KBM-7 (cell line): ENCODE measurements at regions not wholly inside any gene's neighbourhood (a gene's known extent, or its start where the extent isn't known, plus 50 kb on each side); places are given as distances from the start of the nearest gene placed in this dataset.
"Not testable (repeated sequence)": the region's sequence is repeated elsewhere in the genome, so short reads cannot be mapped to it uniquely, and the experiment has no call there.

Source experiments
- DNase-seq: peaks from one replicate; pipeline ENCODE4 v3.0.0-alpha.2; 2015
- in situ Hi-C: fragments of 300-500 bp; cut with MboI; formaldehyde crosslinking; loops from 2 replicates; pipeline ENCODE4 v1.14.3; 2020; ENCODE audit warnings: low sequenced_read_pairs, low pct_unique_long_range_greater_than_20kb, mixed read lengths

DNA sequence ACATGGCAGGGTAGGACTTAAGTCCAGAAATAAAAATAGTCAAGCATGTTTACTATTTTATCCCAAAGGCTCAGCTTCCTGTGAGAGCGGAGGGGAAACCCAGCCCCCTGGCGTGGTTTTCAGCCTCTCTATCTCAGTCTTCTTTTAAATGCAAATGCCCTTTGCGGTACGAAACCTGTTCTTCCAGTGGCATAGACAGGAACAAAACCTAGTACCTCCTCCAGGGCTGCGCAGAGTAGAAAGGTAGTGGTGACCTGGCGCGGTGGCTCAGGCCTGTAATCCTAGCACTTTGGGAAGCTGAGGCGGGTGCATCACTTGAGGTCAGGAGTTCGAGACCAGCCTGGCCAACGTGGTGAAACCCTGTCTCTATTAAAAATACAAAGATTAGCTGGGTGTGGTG, 181.3 kb upstream of the FOXK1 start:
- DNase-seq = no peak
- in situ Hi-C loops = no loop called here

GRCh38 chr7:4507886-4508285, 174.2 kb upstream of the FOXK1 start:
- DNase-seq, in situ Hi-C loops: not testable (repeated sequence)

GRCh38 chr7:4513450-4513849, 168.6 kb upstream of the FOXK1 start:
- DNase-seq = no peak
- in situ Hi-C loops = no loop called here

GRCh38 chr7:4519819-4520520, 162.1 kb upstream of the FOXK1 start:
- in situ Hi-C loops = no loop called here
- DNase-seq = peak; percentile 9

DNA sequence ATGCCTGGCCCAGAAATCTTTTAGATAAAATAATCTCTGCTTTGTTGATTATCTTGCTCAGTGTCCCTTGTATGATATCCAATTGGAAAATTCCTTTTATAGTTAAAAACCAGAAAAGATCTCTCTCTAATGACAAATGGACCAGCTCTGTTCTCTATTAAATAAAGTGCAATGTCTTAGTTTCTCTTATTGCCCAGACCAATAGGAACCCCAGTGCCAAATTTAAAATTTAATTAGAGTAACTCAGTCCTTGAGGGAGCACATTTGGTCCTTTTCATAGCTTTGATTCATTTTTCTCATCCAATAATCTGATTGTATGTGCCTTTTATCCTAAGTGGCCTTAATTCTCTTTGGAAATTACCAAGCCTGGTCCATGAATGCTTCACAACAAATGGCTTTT, 158.9 kb upstream of the FOXK1 start:
- DNase-seq = no peak
- in situ Hi-C loops = no loop called here

DNA sequence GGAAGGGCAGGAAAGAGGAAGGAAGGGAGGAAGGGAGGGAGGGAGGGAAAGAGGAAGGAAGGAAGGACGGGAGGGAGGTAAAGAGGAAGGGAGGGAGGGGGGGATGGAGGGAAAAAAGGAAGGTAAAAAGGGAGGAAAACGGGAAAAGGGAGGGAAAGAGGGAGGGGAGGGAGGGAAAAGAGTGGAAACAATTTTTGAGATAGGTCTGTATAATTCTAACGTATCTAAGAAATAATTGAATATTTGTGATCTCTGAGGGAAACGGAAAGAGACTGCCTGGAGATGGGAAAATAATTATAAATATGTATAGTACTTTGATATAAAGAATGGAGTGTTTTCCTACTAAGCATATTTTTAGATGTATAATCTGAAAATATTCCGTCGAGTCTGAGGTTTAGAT, 158.2 kb upstream of the FOXK1 start:
- in situ Hi-C loops = no loop called here

DNA sequence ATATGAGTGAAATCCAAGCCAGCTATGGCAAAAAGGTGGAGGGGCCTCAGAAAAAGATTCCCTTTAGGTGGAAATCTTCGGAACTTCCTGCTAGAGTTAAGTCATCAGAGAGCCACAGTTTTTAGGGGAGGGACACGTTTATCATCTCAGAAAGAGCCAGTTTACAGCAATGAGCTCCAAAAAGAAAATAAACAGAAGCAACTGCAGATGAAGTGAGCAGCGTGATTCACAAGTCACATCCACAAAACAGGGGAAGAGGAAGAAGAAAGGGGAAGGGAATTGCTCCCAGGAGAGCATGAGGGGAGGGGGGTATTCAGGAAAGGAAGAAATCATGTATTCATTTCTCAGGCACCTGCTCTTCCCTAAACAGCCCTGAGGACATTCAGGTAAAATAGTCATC, 156.2 kb upstream of the FOXK1 start:
- DNase-seq = no peak
- in situ Hi-C loops = no loop called here

More for the DNA sequence above, 158.2 kb upstream of the FOXK1 start:
- DNase-seq = no peak

DNA sequence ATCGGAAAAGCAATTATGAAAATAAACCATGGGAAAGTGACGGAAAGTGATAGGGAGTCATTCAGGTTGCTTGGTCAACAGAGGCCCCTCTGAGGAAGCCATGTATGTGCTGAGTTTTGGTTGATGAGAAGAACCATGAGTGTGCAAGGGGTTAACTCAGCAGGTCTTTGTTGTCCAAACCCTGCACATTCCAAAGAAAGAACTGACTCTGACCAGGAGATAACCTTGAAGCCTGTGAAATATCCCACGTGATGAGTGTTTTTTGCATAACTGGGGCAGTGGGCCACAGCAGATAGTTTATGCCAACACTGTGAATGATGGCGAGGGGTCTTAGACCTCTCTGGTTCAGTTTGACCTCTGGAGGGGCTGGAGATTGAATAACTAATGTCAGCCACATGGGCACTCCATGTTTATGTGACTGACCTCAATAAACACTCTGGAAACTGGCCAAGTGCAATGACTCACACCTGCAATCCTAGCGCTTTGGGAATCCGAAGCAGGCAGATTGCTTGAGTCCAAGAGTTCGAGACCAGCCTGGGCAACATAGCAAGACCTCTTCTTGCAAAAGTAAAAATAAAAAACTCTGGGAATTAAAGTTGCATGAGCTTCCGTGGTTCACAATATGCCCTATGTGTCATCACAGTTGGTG, 154.0 kb upstream of the FOXK1 start:
- in situ Hi-C loops = no loop called here
- no peak for DNase-seq

DNA sequence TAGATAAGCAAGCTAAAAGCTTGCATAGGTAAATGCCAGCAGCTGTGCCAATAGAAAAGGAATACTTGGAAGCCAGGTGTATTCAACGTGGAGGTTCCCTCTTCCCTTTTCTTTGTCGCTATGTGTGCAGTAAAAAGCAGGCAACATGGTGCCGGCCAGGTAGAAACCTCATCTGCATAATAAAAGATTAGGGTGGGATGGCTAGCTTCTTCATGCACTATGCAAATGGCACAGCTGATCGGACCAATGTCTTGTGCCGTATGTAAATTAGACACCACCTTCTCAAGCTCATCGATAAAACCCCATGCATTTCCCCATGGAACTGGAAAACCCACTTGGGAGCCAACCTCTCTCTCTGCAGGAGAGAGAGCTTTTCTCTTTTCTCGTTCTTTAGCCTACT, 150.9 kb upstream of the FOXK1 start:
- DNase-seq = no peak
- in situ Hi-C loops = no loop called here

DNA sequence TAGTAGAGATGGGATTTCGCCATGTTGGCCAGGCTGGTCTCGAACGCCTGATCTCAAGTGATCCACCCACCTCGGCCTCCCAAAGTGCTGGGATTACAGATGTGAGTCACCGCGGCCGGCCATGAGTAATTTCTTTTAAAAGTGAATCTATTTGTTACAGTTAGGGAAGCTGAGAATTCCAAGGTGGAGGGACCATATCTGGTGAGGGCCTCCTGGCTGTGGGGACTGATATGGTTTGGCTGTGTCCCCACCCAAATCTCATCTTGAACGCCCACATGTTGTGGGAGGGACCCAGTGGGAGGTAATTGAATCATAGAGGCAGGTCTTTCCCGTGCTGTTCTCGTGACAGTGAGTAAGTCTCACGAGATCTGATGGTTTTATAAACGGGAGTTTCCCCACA, 148.8 kb upstream of the FOXK1 start:
- DNase-seq, in situ Hi-C loops: not testable (repeated sequence)

DNA sequence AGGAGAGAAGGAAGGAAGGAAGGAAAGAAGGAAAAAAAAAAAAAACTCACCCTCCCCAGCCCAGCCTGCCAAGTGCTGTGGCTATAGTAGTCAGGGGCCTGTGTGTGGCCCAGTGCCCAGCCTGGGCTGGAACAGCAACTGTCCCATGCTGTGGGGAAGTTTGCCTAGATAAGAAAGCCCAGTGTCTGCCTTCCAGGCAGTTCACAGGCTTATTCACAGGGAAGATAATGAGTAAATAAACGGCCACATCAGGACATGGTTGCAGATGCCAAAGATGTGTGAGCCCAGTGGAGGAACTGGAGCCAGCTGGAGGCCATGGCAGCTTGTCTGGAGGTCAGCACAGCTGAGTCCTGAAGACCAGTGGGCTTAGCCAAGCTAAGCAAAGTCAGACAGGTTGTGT, 132.4 kb upstream of the FOXK1 start:
- in situ Hi-C loops = no loop called here
- DNase-seq = no peak

DNA sequence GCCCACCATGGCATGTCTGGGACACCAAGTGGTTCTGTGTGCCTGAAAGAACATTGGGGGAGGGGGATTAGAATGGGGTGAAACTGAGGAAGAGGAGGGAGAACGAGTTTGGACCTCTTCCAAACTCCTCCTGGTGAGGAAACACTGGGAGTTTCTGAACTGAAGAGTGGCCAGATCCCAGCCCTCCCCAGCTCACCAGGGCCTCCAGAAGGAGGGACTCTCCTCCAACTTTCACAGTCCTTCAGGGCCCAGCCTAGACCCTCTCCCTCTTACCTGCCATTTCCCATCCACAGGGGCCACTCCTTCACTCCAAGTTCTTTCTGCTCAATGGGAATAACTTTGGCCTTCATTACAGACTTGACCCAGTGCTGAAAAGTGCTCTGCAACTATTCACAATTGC, 132.0 kb upstream of the FOXK1 start:
- DNase-seq = no peak

GRCh38 chr7:4552985-4553384, 129.1 kb upstream of the FOXK1 start:
- no peak for DNase-seq
- in situ Hi-C loops = no loop called here

More for the DNA sequence above, 132.0 kb upstream of the FOXK1 start:
- in situ Hi-C loops = no loop called here

DNA sequence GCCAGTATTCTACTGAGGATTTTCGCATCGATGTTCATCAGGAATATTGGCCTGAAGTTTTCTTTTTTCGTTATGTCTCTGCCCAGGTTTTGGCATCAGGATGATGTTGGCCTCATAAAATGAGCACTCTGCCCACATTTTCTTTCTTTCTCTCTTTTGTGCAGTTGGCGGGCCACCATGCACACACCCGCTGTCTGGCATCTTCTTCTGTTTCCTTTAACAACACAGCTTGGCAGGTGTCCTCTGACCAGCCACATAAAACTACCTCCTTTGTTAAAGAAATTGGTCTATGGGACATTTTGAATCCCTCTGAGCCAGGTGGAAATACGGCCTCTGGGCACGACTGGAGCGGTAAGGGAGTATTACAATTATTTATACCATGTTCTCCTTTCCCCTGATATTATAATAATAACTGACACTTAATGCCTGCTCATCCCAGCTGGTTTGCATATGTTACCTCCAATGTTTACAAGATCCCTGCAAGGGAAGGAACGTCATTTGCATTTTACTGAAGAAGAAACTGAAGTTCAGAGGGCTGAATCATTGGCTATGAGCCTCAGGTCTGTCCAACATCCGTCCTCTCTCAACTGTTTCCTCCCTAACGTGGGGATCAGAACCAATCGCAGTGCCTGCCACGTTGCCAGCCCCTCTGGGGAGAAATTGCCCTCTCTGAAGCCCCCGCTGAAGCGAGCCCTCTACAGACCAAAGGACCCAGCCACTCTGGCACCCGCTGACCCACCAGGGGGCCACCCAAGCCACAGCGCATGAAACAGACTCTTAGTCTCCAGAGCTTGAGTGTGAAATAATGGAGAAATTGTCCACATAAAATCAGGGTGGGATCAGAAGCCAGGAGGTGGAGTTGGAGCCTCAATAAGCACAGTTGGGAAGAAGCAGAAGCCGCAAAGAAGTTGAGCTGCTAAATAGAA, 125.0 kb upstream of the FOXK1 start:
- no peak for DNase-seq
- in situ Hi-C loops = no loop called here

DNA sequence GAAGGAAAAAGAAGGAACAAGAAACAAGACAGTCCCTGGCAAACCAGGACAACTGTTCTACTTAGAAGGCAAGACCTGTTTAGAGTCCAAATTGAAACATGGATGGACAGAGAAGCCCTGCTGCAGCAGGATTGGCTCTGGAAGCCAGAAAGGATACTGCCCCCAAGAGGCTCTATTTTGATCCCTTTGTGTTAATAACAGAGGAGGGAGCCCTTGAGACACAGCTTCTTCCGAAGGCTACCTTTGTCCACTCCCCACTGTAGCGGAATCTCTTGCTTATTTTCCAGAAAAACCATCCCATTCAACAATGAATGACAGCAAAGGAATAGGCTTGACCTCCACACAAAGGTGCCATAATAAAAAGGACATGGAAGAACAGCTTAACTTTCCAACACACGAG, 120.3 kb upstream of the FOXK1 start:
- no peak for DNase-seq
- in situ Hi-C loops = no loop called here

- no peak for DNase-seq
- in situ Hi-C loops = no loop called here
Measured at GRCh38 chr7:4566714-4567113, 115.4 kb upstream of the FOXK1 start.

- no peak for DNase-seq
- in situ Hi-C loops = no loop called here
Measured at GRCh38 chr7:4574851-4575250, 107.2 kb upstream of the FOXK1 start.

DNA sequence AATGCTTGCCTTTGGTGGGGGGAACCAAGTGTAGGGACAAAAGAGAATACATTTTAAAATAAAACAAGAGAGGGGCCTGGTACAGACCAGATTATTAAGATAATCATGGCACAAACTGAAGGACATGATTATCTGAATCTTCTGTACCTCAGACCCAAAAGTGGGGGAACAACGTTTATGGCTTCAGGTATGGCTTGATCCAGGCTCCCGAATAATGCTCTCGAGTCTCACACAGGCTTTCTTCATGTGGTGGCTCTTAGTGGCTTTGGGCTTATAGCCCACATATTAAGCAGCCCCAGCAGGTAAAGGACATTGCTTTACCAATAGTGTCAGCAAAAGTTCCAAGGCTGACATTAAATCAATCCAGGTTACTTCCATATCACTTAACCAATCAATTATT, 106.8 kb upstream of the FOXK1 start:
- DNase-seq = no peak
- in situ Hi-C loops = no loop called here

DNA sequence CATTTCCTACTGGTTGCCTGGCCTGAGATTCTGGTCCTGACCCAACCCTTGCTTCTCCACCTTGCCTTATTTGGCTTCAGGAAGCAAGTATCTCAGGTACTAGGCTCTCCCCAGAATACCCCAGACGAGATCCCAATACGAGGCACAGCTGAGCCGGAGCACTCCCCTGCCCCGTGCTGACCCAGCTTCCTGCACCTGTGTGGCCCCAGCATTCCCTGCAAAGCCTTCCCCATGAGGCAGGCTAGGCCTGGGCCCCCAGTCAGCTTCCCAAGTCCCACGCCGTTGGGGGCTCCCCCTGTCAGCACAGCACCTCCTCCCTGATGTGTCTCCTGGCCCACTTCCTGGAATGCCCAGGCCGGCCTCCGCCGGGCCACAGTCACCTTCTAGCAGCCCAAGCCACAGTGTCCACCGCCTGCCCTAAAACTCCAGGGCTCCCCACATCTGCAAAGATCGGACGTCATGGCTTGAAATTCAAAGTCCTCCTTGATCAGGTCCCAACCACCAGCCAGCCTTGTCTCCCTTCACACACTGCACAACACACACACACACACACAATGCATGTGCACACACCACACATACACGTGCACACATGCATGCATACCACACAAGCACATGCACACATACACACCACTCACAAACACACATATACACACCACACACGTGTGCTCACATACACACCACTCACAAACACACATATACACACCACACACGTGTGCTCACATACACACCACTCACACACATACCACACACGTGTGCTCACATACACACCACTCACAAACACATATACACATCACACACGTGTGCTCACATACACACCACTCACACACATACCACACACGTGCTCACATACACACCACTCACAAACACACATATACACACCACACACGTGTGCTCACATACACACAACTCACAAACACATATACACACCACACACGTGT, 78.9 kb upstream of the FOXK1 start:
- DNase-seq = no peak
- in situ Hi-C loops = no loop called here
